H9 (cell line): ENCODE measurements at regions not wholly inside any gene's neighbourhood (a gene's known extent, or its start where the extent isn't known, plus 50 kb on each side); places are given as distances from the start of the nearest gene placed in this dataset.

Experiments
- DNase-seq: peaks from one replicate; pipeline ENCODE4 v3.0.0-alpha.2; 2017
- H2AFZ ChIP-seq: one replicate; pipeline ENCODE4 v1.6.1; 2013; ENCODE audit warnings: mild to moderate bottlenecking, low read length, control low read depth, moderate library complexity
- H2AK5ac ChIP-seq: 2 replicates; pipeline ENCODE4 v1.6.1; 2013; ENCODE audit warnings: low read length, control low read depth, mixed read lengths; ENCODE audit not compliant: insufficient read length
- H2BK120ac ChIP-seq: one replicate; pipeline ENCODE4 v1.6.1; 2013; ENCODE audit warnings: low read depth, mild to moderate bottlenecking, low read length, control low read depth, inconsistent platforms; ENCODE audit not compliant: poor library complexity, severe bottlenecking
- H2BK12ac ChIP-seq: 2 replicates; pipeline ENCODE4 v1.6.1; 2013; ENCODE audit warnings: low read length, control low read depth, mixed read lengths, low read depth; ENCODE audit not compliant: insufficient read length
- H2BK15ac ChIP-seq: 2 replicates; pipeline ENCODE4 v1.6.1; 2013; ENCODE audit warnings: low read depth, low read length, control low read depth
- H2BK20ac ChIP-seq: one replicate; pipeline ENCODE4 v1.6.1; 2013; ENCODE audit warnings: low read depth, mild to moderate bottlenecking, low read length, control low read depth, inconsistent platforms; ENCODE audit not compliant: poor library complexity, severe bottlenecking
- H2BK5ac ChIP-seq: 2 replicates; pipeline ENCODE4 v1.6.1; 2013; ENCODE audit warnings: low read length, control low read depth, mixed read lengths; ENCODE audit not compliant: insufficient read length
- H3K14ac ChIP-seq: 2 replicates; pipeline ENCODE4 v1.6.1; 2013; ENCODE audit warnings: low read length, control low read depth; ENCODE audit not compliant: insufficient read depth
- H3K18ac ChIP-seq: 2 replicates; pipeline ENCODE4 v1.6.1; 2013; ENCODE audit warnings: low read depth, mild to moderate bottlenecking, mixed read lengths, low read length, control low read depth; ENCODE audit not compliant: insufficient read length
- H3K23ac ChIP-seq: 2 replicates; pipeline ENCODE4 v1.6.1; 2013; ENCODE audit warnings: low read length, control low read depth, mixed read lengths, low read depth; ENCODE audit not compliant: insufficient read length
- H3K23me2 ChIP-seq: 2 replicates; pipeline ENCODE4 v1.6.1; 2013; ENCODE audit warnings: low read depth, mild to moderate bottlenecking, mixed read lengths, low read length, control low read depth; ENCODE audit not compliant: insufficient read length, poor library complexity, severe bottlenecking
- H3K27ac ChIP-seq: 2 replicates; pipeline ENCODE4 v1.5.1; 2013; ENCODE audit warnings: low read length, control low read depth, mixed read lengths, low read depth; ENCODE audit not compliant: insufficient read length
- H3K27me3 ChIP-seq: 2 replicates; pipeline ENCODE4 v1.6.1; 2013; ENCODE audit warnings: low read length, control low read depth, inconsistent platforms; ENCODE audit not compliant: insufficient read depth
- H3K4ac ChIP-seq: 2 replicates; pipeline ENCODE4 v1.6.1; 2013; ENCODE audit warnings: low read depth, mild to moderate bottlenecking, control low read depth, inconsistent platforms, low read length, moderate library complexity
- H3K4me1 ChIP-seq: 2 replicates; pipeline ENCODE4 v1.6.1; 2013; ENCODE audit warnings: low read length, control low read depth, inconsistent platforms; ENCODE audit not compliant: insufficient read depth
- H3K4me2 ChIP-seq: 2 replicates; pipeline ENCODE4 v1.6.1; 2013; ENCODE audit warnings: low read length, control low read depth, mixed read lengths; ENCODE audit not compliant: insufficient read length, insufficient read depth
- H3K56ac ChIP-seq: 2 replicates; pipeline ENCODE4 v1.6.1; 2013; ENCODE audit warnings: low read depth, mild to moderate bottlenecking, mixed read lengths, low read length, control low read depth; ENCODE audit not compliant: insufficient read length
- H3K79me1 ChIP-seq: 2 replicates; pipeline ENCODE4 v1.6.1; 2013; ENCODE audit warnings: low read depth, mild to moderate bottlenecking, moderate library complexity, low read length, control low read depth, inconsistent platforms; ENCODE audit not compliant: insufficient read depth, poor library complexity, severe bottlenecking
- H3K79me2 ChIP-seq: 2 replicates; pipeline ENCODE4 v1.6.1; 2013; ENCODE audit warnings: low read length, control low read depth, inconsistent platforms; ENCODE audit not compliant: insufficient read depth
- H3K9ac ChIP-seq: 2 replicates; pipeline ENCODE4 v1.6.1; 2013; ENCODE audit warnings: low read length, control low read depth, mixed read lengths; ENCODE audit not compliant: insufficient read length; ENCODE audit errors: extremely low read depth
- H3K9me3 ChIP-seq: one replicate; pipeline ENCODE4 v1.6.1; 2013; ENCODE audit warnings: low read depth, low read length, inconsistent platforms; ENCODE audit not compliant: control insufficient read depth
- H3T11ph ChIP-seq: one replicate; pipeline ENCODE4 v1.6.1; 2013; ENCODE audit warnings: mild to moderate bottlenecking, low read length, control low read depth, inconsistent platforms
- H4K20me1 ChIP-seq: one replicate; pipeline ENCODE4 v1.6.1; 2013; ENCODE audit not compliant: control insufficient read depth, insufficient read length, insufficient read depth
- H4K5ac ChIP-seq: 2 replicates; pipeline ENCODE4 v1.6.1; 2013; ENCODE audit warnings: low read depth, mild to moderate bottlenecking, mixed read lengths, low read length, control low read depth; ENCODE audit not compliant: insufficient read length
- H4K8ac ChIP-seq: replicated peaks from 2 replicates; pipeline ENCODE4 v1.6.1; 2013; ENCODE audit warnings: low read length, control low read depth, mixed read lengths, low read depth; ENCODE audit not compliant: insufficient read length
- H4K91ac ChIP-seq: 2 replicates; pipeline ENCODE4 v1.6.1; 2013; ENCODE audit warnings: low read depth, mild to moderate bottlenecking, moderate library complexity, mixed read lengths, low read length, control low read depth; ENCODE audit not compliant: insufficient read length
- H3K27ac Mint-ChIP-seq, 3 experiments: 2 replicates in 2 of 3; 3 replicates in 1 of 3; pipeline ENCODE4 v1.8.0; 2020 to 2021; ENCODE audit warnings: mixed read lengths in 3 of 3, mild to moderate bottlenecking in 1 of 3, moderate library complexity in 1 of 3
- H3K27me3 Mint-ChIP-seq: 2 replicates; pipeline ENCODE4 v1.8.0; 2021; ENCODE audit warnings: low read depth, mild to moderate bottlenecking, moderate library complexity, mixed read lengths
- H3K36me3 Mint-ChIP-seq, 3 experiments: 2 replicates in 2 of 3; 3 replicates in 1 of 3; pipeline ENCODE4 v1.8.0; 2020 to 2021; ENCODE audit warnings: low read depth in 3 of 3, mixed read lengths in 3 of 3; ENCODE audit not compliant: insufficient read depth in 1 of 3
- H3K4me1 Mint-ChIP-seq, 2 experiments: 2 replicates each; pipeline ENCODE4 v1.8.0; 2020; ENCODE audit warnings: mixed read lengths in 2 of 2
- H3K4me3 Mint-ChIP-seq, 2 experiments: 2 replicates in 1 of 2; 3 replicates in 1 of 2; pipeline ENCODE4 v1.8.0; 2020 to 2021; ENCODE audit warnings: mild to moderate bottlenecking in 2 of 2, mixed read lengths in 2 of 2, moderate library complexity in 1 of 2
- H3K9me3 Mint-ChIP-seq, 2 experiments: 2 replicates in 1 of 2; 3 replicates in 1 of 2; pipeline ENCODE4 v1.8.0; 2020; ENCODE audit warnings: mild to moderate bottlenecking in 2 of 2, mixed read lengths in 2 of 2, moderate library complexity in 1 of 2
- CTCF ChIP-seq: fragments of 200-600 bp; sonication (generic); conservative IDR thresholded peaks from 3 replicates; pipeline ENCODE4 v1.8.0; 2021; ENCODE audit warnings: antibody characterized with exemption, mild to moderate bottlenecking
- WGBS: extraction: QIAGEN DNeasy Blood & Tissue Kit; methylation state at CpG from one replicate; pipeline ENCODE4 v1.1.7; 2013; ENCODE audit warnings: missing lambda C conversion rate, low lambda C conversion rate, mixed read lengths; ENCODE audit not compliant: insufficient read length; ENCODE audit errors: extremely low coverage; 5-methylcytosine and 5-hydroxymethylcytosine counted together

DNA sequence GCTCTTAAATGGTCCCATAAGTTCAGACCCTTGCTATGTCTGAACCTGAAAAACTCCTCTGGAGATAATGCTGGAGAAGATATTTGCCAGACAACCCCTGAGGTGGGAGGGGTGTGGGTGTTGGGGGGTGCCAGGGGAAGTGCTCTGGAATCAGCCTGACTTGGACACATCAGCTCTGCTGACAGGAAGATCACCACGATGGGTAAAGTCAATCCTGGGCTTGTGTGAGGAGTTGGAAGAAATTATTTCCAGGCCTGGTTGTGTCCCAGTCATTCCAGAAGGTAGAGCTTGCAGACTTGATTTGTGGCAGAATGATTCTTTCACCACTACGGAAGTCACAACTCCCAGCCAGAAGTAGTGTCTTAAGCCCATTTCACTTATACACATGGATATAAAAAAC lies 60.3 kb upstream of the UNC5B start:
- no peaks in the 10 kb centered on the region for H3K4me1 ChIP-seq
- H3K79me2 ChIP-seq = no peaks in the 10 kb centered on the region
- H3K4me3 Mint-ChIP-seq = no peak overlapping the region
- H3T11ph ChIP-seq = no peak overlapping the region
- H3K4ac ChIP-seq = no peak overlapping the region
- H3K56ac ChIP-seq = no peak overlapping the region
- no CpG with 5 or more reads among the region's 2 CpGs for WGBS
- DNase-seq = no peak
- no peaks in the 10 kb centered on the region for H3K79me1 ChIP-seq
- no peaks in the 10 kb centered on the region for H3K23me2 ChIP-seq
- H3K23ac ChIP-seq = no peak overlapping the region
- H3K4me1 Mint-ChIP-seq = no peaks in the 10 kb centered on the region
- no peak overlapping the region for H2AK5ac ChIP-seq
- no peak overlapping the region for H3K18ac ChIP-seq
- H2BK20ac ChIP-seq = no peak overlapping the region
- no peak overlapping the region for H2AFZ ChIP-seq
- no peaks in the 10 kb centered on the region for H3K36me3 Mint-ChIP-seq
- no peak overlapping the region for H2BK120ac ChIP-seq
- no peak overlapping the region for H2BK15ac ChIP-seq
- H3K4me2 ChIP-seq = no peak overlapping the region
- peaks cover 8% of the 10 kb centered on the region; the same call in 1 of the 2 replicates for H3K27me3 Mint-ChIP-seq
- H4K5ac ChIP-seq = no peak overlapping the region
- TF ChIP-seq CTCF = no peak
- H4K8ac ChIP-seq = no peak overlapping the region
- no peak overlapping the region for H3K9ac ChIP-seq
- no peak overlapping the region for H2BK5ac ChIP-seq
- H3K27ac Mint-ChIP-seq = no peak overlapping the region
- H4K20me1 ChIP-seq = no peaks in the 10 kb centered on the region
- H3K9me3 Mint-ChIP-seq = no peaks in the 10 kb centered on the region
- no peak overlapping the region for H2BK12ac ChIP-seq
- no peak overlapping the region for H3K14ac ChIP-seq
- no peak overlapping the region for H4K91ac ChIP-seq
- no peaks in the 10 kb centered on the region for H3K27me3 ChIP-seq
- no peaks in the 10 kb centered on the region for H3K9me3 ChIP-seq
- H3K27ac ChIP-seq = no peak overlapping the region
